ENCODE measurements at regions not wholly inside any gene's neighbourhood (a gene's known extent, or its start where the extent isn't known, plus 50 kb on each side); places are given as distances from the start of the nearest gene placed in this dataset.

- Mint-ChIP-seq H3K4me1 (ENCODE audit: low read depth) (no peaks in the 10 kb centered on the region), H3K9me3 (no peaks in the 10 kb centered on the region), H3K27me3 (no peaks in the 10 kb centered on the region), H3K4me3 (no peak overlapping the region), H3K36me3 (ENCODE audit: low read depth) (no peaks in the 10 kb centered on the region), H3K27ac (no peak overlapping the region)
- intact Hi-C loops (cut with DNase I, micrococcal nuclease): no loop called here
- H3K36me3 ChIP-seq (ENCODE audit: insufficient read depth, low read length): no peaks in the 10 kb centered on the region
- no peak overlapping the region for H3K27ac ChIP-seq (ENCODE audit: low read depth in 1 of 2, low read length in 2 of 2)
- no peaks in the 10 kb centered on the region for H3K27me3 ChIP-seq (ENCODE audit: control insufficient read depth in 1 of 2, insufficient read depth in 2 of 2, low read length in 2 of 2)
- H3K4me1 ChIP-seq (ENCODE audit: insufficient read depth, low read length): no peaks in the 10 kb centered on the region
- DNase-seq (no peak), ATAC-seq (ENCODE audit: poor library complexity) (no peak)
- peaks cover 0 to 17% of the 10 kb centered on the region in 2 experiments for H3K9me3 ChIP-seq (ENCODE audit: control insufficient read depth in 1 of 2, insufficient read depth in 1 of 2, low read length in 2 of 2)
- TF ChIP-seq CTCF (IDR thresholded peaks at IDR 0.05): no peak
- no peak overlapping the region for H3K4me3 ChIP-seq (ENCODE audit: low read length)
- ChIA-PET POLR2A (no interaction called here), CTCF (no interaction called here)
These were observed 661.6 kb downstream of the QKI start for GRCh38 chr6:164075981-164076615.

- Histone ChIP-seq H3K4me1 (ENCODE audit: insufficient read depth, low read length) (no peaks in the 10 kb centered on the region), H3K4me3 (ENCODE audit: low read length) (no peak overlapping the region), H3K27ac (ENCODE audit: low read depth in 1 of 2, low read length in 2 of 2) (no peak overlapping the region), H3K9me3 (ENCODE audit: control insufficient read depth in 1 of 2, insufficient read depth in 1 of 2, low read length in 2 of 2) (peaks cover 0 to 4% of the 10 kb centered on the region in 2 experiments), H3K36me3 (ENCODE audit: insufficient read depth, low read length) (no peaks in the 10 kb centered on the region), H3K27me3 (ENCODE audit: control insufficient read depth in 1 of 2, insufficient read depth in 2 of 2, low read length in 2 of 2) (no peaks in the 10 kb centered on the region)
- H3K27me3 Mint-ChIP-seq: no peaks in the 10 kb centered on the region
- intact Hi-C loops (cut with DNase I, micrococcal nuclease): no loop called here
- H3K36me3 Mint-ChIP-seq (ENCODE audit: low read depth): no peaks in the 10 kb centered on the region
- no peak overlapping the region for H3K4me3 Mint-ChIP-seq
- no peaks in the 10 kb centered on the region for H3K9me3 Mint-ChIP-seq
- ATAC-seq (ENCODE audit: poor library complexity) (no peak), DNase-seq (no peak)
- POLR2A ChIA-PET: no interaction called here
- CTCF ChIA-PET: no interaction called here
- TF ChIP-seq CTCF (IDR thresholded peaks at IDR 0.05): no peak
- no peaks in the 10 kb centered on the region for H3K4me1 Mint-ChIP-seq (ENCODE audit: low read depth)
- no peak overlapping the region for H3K27ac Mint-ChIP-seq
These were observed 657.7 kb downstream of the QKI start for GRCh38 chr6:164072240-164072666.

GRCh38 chr6:164069350-164069990 is 655.0 kb downstream of the QKI start:
- Histone ChIP-seq H3K27me3 (ENCODE audit: control insufficient read depth in 1 of 2, insufficient read depth in 2 of 2, low read length in 2 of 2) (no peaks in the 10 kb centered on the region), H3K27ac (ENCODE audit: low read depth in 1 of 2, low read length in 2 of 2) (no peak overlapping the region), H3K4me3 (ENCODE audit: low read length) (no peak overlapping the region), H3K9me3 (ENCODE audit: control insufficient read depth in 1 of 2, insufficient read depth in 1 of 2, low read length in 2 of 2) (peaks cover 0 to 4% of the 10 kb centered on the region in 2 experiments), H3K4me1 (ENCODE audit: insufficient read depth, low read length) (no peaks in the 10 kb centered on the region), H3K36me3 (ENCODE audit: insufficient read depth, low read length) (no peaks in the 10 kb centered on the region)
- POLR2A ChIA-PET: no interaction called here
- Mint-ChIP-seq H3K9me3 (no peaks in the 10 kb centered on the region), H3K36me3 (ENCODE audit: low read depth) (no peaks in the 10 kb centered on the region), H3K27ac (no peak overlapping the region), H3K27me3 (no peaks in the 10 kb centered on the region), H3K4me1 (ENCODE audit: low read depth) (no peaks in the 10 kb centered on the region), H3K4me3 (no peak overlapping the region)
- intact Hi-C loops (cut with DNase I, micrococcal nuclease): no loop called here
- CTCF ChIA-PET: no interaction called here
- DNase-seq (no peak), ATAC-seq (ENCODE audit: poor library complexity) (no peak)
- no peak for TF ChIP-seq CTCF (IDR thresholded peaks at IDR 0.05)

All from CD4-positive, alpha-beta T cell (primary cell).